ENCODE measurements at regions not wholly inside any gene's neighbourhood (a gene's known extent, or its start where the extent isn't known, plus 50 kb on each side); places are given as distances from the start of the nearest gene placed in this dataset.

DNA sequence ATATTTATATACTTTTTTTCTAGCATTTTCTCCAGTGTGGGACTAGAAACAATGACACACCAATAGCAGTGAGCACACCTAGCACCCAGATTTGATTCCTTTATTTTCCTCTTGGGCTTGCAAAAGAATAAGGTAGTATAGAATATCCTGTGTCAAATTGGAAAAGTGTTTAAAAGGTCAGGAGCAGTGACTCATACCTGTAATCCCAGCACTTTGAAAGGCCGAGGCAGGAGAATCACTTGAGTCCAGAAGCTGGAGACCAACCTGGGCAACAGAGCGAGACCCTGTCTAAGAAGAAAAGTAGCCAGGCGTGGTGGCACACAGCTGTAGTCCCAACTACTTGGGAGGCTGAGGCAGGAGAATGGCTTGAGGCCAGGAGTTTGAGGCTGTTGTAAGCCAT is 53.8 kb upstream of the SGPP1 start:
- H3K36me3 Mint-ChIP-seq (ENCODE audit: low read depth) = no peaks in the 10 kb centered on the region
- H3K27ac Mint-ChIP-seq = no peak overlapping the region
- no peaks in the 10 kb centered on the region for H3K4me1 Mint-ChIP-seq (ENCODE audit: low read depth)
- intact Hi-C loops (cut with micrococcal nuclease) = no loop called here
- DNase-seq (ENCODE audit: low spot score) = no peak
- H3K27me3 Mint-ChIP-seq (ENCODE audit: low read depth) = peaks cover 10% of the 10 kb centered on the region
- no peak overlapping the region for H3K4me3 Mint-ChIP-seq (ENCODE audit: low read depth)
- H3K9me3 Mint-ChIP-seq = no peaks in the 10 kb centered on the region

DNA sequence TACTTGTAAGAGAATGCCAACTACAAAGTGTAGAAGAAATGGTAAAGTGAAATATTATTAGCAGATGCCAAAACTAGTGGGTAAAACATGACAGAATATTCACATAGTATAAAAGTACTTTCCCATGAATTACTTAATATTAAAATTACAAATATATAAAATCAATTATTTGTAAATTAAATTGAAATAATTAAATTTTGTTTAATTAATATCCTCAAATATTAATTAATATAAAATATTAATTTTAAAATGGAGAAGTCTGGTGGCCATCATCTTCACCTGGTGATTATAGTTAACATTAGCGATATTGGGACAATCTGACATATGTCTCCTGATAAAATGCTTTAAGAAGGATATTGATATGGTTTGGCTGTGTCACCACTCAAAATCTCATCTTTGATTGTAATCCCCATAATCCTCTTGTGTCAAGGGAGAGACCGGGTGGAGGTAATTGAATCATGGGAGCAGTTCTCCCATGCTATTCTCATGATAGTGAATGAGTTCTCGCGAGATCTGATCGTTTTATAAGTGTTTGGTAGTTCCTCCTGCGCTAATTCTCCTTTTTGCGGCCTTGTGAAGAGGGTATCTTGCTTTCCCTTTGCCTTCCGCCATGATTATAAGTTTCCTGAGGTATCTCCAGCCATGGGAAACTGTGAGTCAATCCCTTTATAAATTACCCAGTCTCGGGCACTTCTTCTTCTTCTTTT is 55.0 kb upstream of the SGPP1 start:
- H3K27me3 Mint-ChIP-seq (ENCODE audit: low read depth) = peaks cover 10% of the 10 kb centered on the region
- H3K27ac Mint-ChIP-seq = no peak overlapping the region
- no peak for DNase-seq (ENCODE audit: low spot score)
- no peaks in the 10 kb centered on the region for H3K36me3 Mint-ChIP-seq (ENCODE audit: low read depth)
- no peaks in the 10 kb centered on the region for H3K4me1 Mint-ChIP-seq (ENCODE audit: low read depth)
- intact Hi-C loops (cut with micrococcal nuclease) = no loop called here
- H3K4me3 Mint-ChIP-seq (ENCODE audit: low read depth) = no peak overlapping the region
- H3K9me3 Mint-ChIP-seq = no peaks in the 10 kb centered on the region

DNA sequence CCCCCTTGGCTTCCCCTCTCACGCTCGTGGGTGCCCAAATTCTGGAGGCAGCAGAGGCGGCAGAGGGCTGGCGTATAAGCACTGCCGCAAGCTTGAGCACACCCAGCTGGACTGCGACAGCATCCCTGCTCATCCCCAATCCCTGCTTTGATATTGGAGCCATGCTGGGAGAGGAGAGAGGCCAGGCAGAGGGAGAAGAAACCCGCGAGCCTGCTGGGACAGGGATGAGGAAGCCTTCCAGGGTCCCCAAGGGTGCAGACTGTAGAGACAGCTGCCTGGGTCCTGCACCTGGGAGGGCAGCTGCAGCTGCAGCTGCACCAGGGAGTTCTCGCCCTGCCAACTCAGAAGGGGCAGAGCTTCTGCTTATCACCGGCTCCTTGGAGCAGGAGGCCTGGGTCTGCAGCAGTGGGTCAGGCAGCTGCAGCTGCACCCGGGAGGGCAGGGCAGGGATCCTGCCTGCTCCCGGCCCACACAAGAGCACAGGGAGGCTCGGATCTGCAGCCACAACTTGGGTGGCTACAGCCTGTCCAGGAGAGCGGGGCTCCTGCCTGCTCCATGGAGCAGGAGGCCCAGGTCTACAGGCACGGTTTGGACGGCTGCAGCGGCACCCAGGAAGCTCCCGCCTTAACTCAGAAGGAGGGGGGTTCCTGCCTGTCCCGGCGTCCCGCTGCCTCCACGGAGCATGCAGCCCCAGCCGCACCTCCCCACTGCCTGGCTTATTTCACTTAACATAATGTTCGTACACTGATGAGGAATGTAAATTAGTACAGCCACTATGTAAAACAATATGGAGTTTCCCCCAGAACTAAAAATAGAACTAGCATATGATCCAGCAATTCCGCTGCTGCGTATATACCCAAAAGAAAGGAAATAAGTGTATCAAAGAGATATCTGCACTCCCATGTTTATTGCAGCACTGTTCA is 60.4 kb upstream of the SGPP1 start:
- Mint-ChIP-seq H3K27ac (no peak overlapping the region), H3K4me3 (ENCODE audit: low read depth) (no peak overlapping the region), H3K9me3 (no peaks in the 10 kb centered on the region), H3K4me1 (ENCODE audit: low read depth) (no peaks in the 10 kb centered on the region), H3K27me3 (ENCODE audit: low read depth) (peaks cover 24% of the 10 kb centered on the region), H3K36me3 (ENCODE audit: low read depth) (no peaks in the 10 kb centered on the region)
- intact Hi-C loops (cut with micrococcal nuclease) = no loop called here
- DNase-seq (ENCODE audit: low spot score) = no peak

DNA sequence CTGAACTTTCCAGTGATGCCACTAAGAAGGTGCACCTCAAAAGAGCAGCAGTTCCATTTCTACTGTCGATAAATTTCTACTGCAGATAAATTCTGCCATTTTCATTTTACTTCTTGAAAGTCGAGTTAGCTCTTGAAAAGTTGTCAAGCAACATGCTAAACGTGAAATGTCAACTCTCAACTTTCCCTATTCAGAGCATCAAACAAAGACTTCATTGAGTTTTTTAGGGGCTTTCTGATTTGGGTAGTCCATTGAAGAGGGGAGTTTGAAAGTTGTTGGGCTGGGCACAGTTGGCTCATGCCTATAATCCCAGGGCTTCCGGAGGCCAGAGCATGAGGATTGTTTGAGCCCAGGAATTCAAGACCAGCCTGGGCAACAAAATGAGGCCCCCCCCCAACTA is 59.4 kb upstream of the SYNE2 start:
- Mint-ChIP-seq H3K4me1 (ENCODE audit: low read depth) (no peaks in the 10 kb centered on the region), H3K36me3 (ENCODE audit: low read depth) (no peaks in the 10 kb centered on the region), H3K4me3 (ENCODE audit: low read depth) (no peak overlapping the region), H3K9me3 (no peaks in the 10 kb centered on the region), H3K27me3 (ENCODE audit: low read depth) (peaks cover 23% of the 10 kb centered on the region), H3K27ac (no peak overlapping the region)
- intact Hi-C loops (cut with micrococcal nuclease) = no loop called here
- no peak for DNase-seq (ENCODE audit: low spot score)

DNA sequence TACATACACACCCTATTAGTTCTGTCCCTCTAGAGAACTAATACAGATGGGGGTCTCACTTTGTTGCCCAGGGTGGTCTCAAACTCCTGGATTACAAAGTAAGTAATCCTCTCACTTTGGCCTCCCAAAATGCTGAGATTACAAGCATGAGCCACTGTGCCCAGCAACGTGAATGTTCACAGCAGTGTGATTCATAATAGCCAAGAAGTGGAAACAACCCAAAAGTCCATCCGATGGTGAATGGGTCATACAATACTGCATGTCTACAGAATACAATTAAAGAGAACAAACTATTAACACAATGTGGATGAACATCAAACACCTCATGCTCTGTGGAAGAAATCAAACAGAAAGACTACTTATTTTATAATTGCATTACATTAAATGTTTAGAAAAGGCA is 57.3 kb upstream of the SYNE2 start:
- intact Hi-C loops (cut with micrococcal nuclease) = loop anchor here (5.0 kb wide), 1 partner anchor 197 kb away; no protein-coding TSS in a partner anchor

DNA sequence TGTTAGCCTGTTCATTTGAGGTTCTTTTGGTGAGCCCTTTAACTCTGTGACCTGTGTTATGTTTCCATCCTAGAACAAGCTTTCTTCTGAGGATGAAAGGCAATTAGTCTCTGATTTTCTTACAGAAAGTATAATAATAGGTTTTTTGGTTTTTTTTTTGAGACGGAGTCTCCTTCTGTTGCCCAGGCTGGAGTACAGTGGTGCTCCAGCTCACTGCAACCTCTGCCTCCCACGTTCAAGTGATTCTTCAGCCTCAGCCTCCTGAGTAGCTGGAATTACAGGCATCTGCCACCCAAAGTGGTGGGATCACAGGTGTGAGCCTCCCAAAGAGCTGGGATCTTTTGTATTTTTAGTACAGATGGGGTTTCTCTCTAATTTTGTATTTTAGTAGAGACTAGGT is 52.7 kb upstream of the SYNE2 start:
- Mint-ChIP-seq H3K36me3 (ENCODE audit: low read depth) (no peaks in the 10 kb centered on the region), H3K4me1 (ENCODE audit: low read depth) (peaks cover 4% of the 10 kb centered on the region), H3K4me3 (ENCODE audit: low read depth) (no peak overlapping the region), H3K27ac (no peak overlapping the region), H3K9me3 (no peaks in the 10 kb centered on the region), H3K27me3 (ENCODE audit: low read depth) (peaks cover 10% of the 10 kb centered on the region)
- DNase-seq (ENCODE audit: low spot score) = no peak
- intact Hi-C loops (cut with micrococcal nuclease) = no loop called here

More for the DNA sequence above, 57.3 kb upstream of the SYNE2 start:
- Mint-ChIP-seq H3K4me1 (ENCODE audit: low read depth) (peaks cover 4% of the 10 kb centered on the region), H3K27ac (no peak overlapping the region), H3K4me3 (ENCODE audit: low read depth) (no peak overlapping the region), H3K27me3 (ENCODE audit: low read depth) (peaks cover 19% of the 10 kb centered on the region), H3K9me3 (no peaks in the 10 kb centered on the region), H3K36me3 (ENCODE audit: low read depth) (no peaks in the 10 kb centered on the region)
- DNase-seq (ENCODE audit: low spot score) = no peak

DNA sequence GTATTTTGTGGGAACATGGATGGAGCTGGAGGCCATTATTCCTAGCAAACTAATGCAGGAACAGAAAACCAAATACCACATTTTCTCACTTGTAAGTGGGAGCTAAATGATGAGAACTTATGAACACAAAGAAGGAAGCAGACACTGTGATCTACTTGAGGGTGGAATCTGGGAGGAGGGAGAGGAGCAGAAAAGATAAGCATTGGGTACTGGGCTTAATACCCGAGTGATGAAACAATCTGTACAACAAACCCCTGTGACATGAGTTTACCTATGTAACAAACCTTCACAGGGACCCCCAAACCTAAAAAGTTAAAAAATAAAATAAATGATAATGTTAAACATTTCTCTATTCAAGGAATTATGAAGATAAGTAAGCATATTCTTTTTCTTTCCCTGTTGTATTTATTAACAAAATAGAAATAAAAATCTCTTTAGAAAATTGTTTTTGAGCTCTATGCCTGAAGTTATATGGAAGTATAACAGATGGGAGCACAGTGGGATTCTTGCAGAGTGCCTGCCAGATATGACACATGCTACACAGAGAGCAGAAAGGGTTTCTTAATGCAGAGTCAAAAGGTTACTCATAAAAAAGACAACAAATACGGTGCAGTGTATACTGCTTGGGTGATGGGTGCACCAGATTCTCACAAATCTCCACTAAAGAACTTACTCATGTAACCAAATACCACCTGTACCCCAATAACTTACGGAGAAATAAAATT is 52.0 kb upstream of the SYNE2 start:
- H3K27ac Mint-ChIP-seq = no peak overlapping the region
- no peaks in the 10 kb centered on the region for H3K36me3 Mint-ChIP-seq (ENCODE audit: low read depth)
- no peak for DNase-seq (ENCODE audit: low spot score)
- intact Hi-C loops (cut with micrococcal nuclease) = no loop called here
- peaks cover 8% of the 10 kb centered on the region for H3K27me3 Mint-ChIP-seq (ENCODE audit: low read depth)
- H3K4me1 Mint-ChIP-seq (ENCODE audit: low read depth) = peaks cover 4% of the 10 kb centered on the region
- no peaks in the 10 kb centered on the region for H3K9me3 Mint-ChIP-seq
- H3K4me3 Mint-ChIP-seq (ENCODE audit: low read depth) = no peak overlapping the region

Measured in activated T-helper 2 cell treated with anti-CD3 and anti-CD28 coated beads, Interferon-gamma antibody, Interleukin-2, Interleukin-4, amounts not matched to agents 10 μg/mL and 5 μg/mL and 100 μg/mL, durations not matched to agents 14 hours and 24 hours and 36 hours (primary cell).